SK-N-MC (cell line): ENCODE measurements at regions not wholly inside any gene's neighbourhood (a gene's known extent, or its start where the extent isn't known, plus 50 kb on each side); places are given as distances from the start of the nearest gene placed in this dataset.
"Not testable (repeated sequence)": the region's sequence is repeated elsewhere in the genome, so short reads cannot be mapped to it uniquely, and the experiment has no call there.

Experiments used
- DNase-seq: peaks from one replicate; pipeline ENCODE4 v3.0.0-alpha.2; 2011; ENCODE audit warnings: low read depth, low spot score
- H3K27ac ChIP-seq: fragments of 200-600 bp; sonication (generic); 2 replicates; pipeline ENCODE4 v1.5.1; 2016; ENCODE audit warnings: mixed run types
- H3K36me3 ChIP-seq: fragments of 200-600 bp; sonication (generic); 2 replicates; pipeline ENCODE4 v1.6.1; 2017; ENCODE audit warnings: antibody characterized with exemption, low read length, mixed read lengths; ENCODE audit not compliant: insufficient read depth
- H3K4me3 ChIP-seq: fragments of 200-600 bp; sonication (generic); 2 replicates; pipeline ENCODE4 v1.5.1; 2016
- H3K9ac ChIP-seq: fragments of 200-600 bp; sonication (generic); 2 replicates; pipeline ENCODE4 v1.8.0; 2017; ENCODE audit warnings: mixed run types, mixed read lengths; ENCODE audit not compliant: insufficient read length
- H3K9me3 ChIP-seq: fragments of 200-600 bp; sonication (generic); 2 replicates; pipeline ENCODE4 v1.6.1; 2017; ENCODE audit warnings: low read depth, mild to moderate bottlenecking, antibody characterized with exemption, low read length, moderate library complexity, mixed read lengths
- EZH2 ChIP-seq: fragments of 200-600 bp; sonication (generic); IDR thresholded peaks from one replicate; pipeline ENCODE4 v1.6.1; 2017; ENCODE audit warnings: antibody characterized with exemption
- FOXP2 ChIP-seq: optimal IDR thresholded peaks from 2 replicates; pipeline ENCODE3; 2011; ENCODE audit warnings: mild to moderate bottlenecking, moderate library complexity; ENCODE audit not compliant: insufficient read depth; ENCODE audit errors: extremely low read length, control extremely low read depth
- POLR2AphosphoS5 ChIP-seq: IDR thresholded peaks from 2 replicates; pipeline ENCODE4 v1.6.1; 2012; ENCODE audit warnings: mild to moderate bottlenecking, low read depth, low read length, borderline replicate concordance

DNA sequence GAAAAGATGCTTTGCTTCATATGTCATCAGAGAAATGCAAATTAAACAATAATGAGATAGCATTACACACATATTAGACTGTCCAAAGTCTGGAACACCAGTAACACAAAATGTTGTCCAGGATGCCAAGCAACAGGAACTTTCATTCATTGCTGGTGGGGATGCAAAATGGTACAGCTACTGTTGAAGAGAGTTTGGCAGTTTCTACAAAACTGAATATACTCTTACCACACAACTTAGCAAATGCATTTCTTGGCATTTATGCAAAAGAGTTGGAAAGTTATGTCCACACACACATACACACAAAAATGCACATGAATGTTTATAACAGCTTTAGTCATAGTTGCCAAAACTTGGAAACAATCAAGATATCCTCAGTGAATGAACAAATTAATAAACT is 195.2 kb upstream of the MME start:
- Histone ChIP-seq H3K27ac (no peak overlapping the region), H3K9me3 (no peaks in the 10 kb centered on the region), H3K4me3 (no peak overlapping the region), H3K36me3 (no peaks in the 10 kb centered on the region), H3K9ac (no peak overlapping the region)
- TF ChIP-seq EZH2 (no peak), POLR2AphosphoS5 (no peak), FOXP2 (no peak)
- DNase-seq, result no peak

DNA sequence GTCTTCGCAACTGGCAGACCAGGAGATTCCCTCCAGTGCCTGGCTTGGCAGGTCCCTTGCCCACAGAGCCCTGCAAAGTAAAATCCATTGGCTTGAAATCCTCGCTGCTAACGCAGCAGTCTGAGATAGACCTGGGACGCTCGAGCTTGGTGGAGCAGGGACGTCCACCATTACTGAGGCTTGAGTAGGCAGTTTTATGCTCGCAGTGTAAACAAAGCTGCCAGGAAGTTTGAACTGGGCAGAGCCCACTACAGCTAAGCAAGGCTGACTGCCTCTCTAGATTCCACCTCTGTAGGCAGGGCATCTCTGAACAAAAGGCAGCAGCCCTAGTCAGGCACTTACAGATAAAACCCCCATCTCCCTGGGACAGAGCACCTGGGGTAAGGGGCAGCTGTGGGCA is 205.0 kb upstream of the MME start:
- Histone ChIP-seq H3K4me3 (no peak overlapping the region), H3K9ac (no peak overlapping the region), H3K36me3 (no peaks in the 10 kb centered on the region), H3K27ac (no peak overlapping the region), H3K9me3 (no peaks in the 10 kb centered on the region)
- TF ChIP-seq FOXP2 (no peak), POLR2AphosphoS5 (no peak), EZH2 (no peak)
- no peak for DNase-seq

DNA sequence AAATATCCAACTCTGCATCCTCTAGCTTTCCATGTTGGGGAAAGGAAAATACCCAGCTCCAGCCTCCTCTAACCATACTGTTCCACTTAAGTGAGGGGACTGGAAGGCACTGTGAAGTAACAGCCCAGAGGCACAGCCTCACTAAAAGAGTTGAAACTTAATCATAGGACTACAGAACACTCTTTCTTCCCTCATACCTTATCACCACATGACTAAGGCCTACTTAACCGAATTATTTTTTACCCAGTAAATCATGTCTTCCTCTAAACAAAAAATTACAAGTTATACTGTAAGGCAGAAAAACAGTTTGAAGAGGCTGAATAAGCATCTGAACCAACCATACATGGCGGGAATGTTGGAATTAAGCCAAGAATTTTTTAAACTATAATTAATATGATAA is 207.4 kb upstream of the MME start:
- no peaks in the 10 kb centered on the region for H3K36me3 ChIP-seq
- no peak for TF ChIP-seq FOXP2
- no peak for TF ChIP-seq POLR2AphosphoS5
- no peak for TF ChIP-seq EZH2
- no peak overlapping the region for H3K9ac ChIP-seq
- H3K4me3 ChIP-seq, result no peak overlapping the region
- H3K27ac ChIP-seq, result no peak overlapping the region
- DNase-seq, result no peak
- no peaks in the 10 kb centered on the region for H3K9me3 ChIP-seq

DNA sequence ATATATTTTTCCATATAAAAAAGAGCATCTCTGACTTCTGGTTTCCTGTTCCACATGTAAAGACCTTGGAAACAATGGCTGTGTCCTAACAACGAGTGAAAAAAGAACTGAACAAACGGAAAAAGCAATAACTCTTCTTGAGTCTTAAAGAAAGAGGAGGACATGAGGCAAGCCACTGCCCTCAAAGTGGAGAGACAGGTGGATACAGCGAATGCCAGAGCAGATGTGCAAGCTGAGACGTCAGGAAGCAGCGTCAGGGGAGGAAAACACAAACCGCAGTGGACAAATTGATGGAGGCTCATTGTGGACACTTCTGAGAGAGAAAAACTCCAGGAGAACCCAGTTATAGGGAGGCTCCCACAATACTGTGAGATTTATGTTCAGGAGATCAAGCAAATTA is 208.0 kb upstream of the MME start:
- H3K36me3 ChIP-seq, result no peaks in the 10 kb centered on the region
- no peaks in the 10 kb centered on the region for H3K9me3 ChIP-seq
- no peak overlapping the region for H3K27ac ChIP-seq
- DNase-seq, result no peak
- no peak overlapping the region for H3K4me3 ChIP-seq
- H3K9ac ChIP-seq, result no peak overlapping the region
- TF ChIP-seq EZH2, result no peak
- no peak for TF ChIP-seq POLR2AphosphoS5
- TF ChIP-seq FOXP2, result no peak

DNA sequence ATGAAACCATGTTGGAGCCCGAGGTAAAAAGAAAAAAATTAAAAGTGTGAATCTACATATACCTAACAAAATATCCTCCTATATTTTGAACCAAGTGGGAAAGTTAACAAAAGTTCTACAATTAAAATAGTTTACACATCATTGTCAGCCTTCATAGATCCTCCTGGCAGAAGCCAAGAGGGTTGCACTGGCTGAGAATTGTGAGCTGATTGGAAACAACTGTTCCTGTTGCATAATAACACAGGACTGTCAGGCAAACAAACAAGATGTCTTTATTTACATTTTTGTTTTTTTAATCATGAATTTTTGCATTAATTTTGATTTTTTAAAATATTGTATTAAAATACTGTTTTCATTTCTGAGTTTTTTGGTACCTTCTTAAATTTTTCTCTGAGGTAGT is 215.2 kb upstream of the MME start:
- Histone ChIP-seq H3K27ac (no peak overlapping the region), H3K36me3 (no peaks in the 10 kb centered on the region), H3K4me3 (no peak overlapping the region), H3K9ac (no peak overlapping the region), H3K9me3 (no peaks in the 10 kb centered on the region)
- DNase-seq, result no peak
- TF ChIP-seq EZH2 (no peak), POLR2AphosphoS5 (no peak), FOXP2 (no peak)

DNA sequence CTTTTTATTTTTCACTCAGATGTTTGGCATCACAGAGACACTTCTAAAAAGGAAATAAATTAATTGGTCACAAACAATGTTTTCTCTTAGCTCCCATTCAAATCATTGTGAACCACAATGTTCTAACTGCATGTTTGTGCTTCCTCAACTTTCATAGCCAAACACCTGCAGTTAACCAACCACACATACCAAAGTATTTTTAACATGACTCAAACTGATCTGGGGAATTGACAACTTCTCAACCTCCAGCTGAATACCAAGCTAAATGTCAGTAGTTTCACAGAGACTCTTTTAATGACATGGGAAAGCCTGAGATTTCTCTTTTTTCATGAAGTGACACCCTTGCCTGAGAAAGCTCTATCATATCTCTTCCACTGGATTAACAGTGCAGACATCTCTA is 217.9 kb upstream of the MME start:
- Histone ChIP-seq H3K36me3 (no peaks in the 10 kb centered on the region), H3K9me3 (no peaks in the 10 kb centered on the region), H3K27ac (no peak overlapping the region), H3K9ac (no peak overlapping the region), H3K4me3 (no peak overlapping the region)
- TF ChIP-seq FOXP2 (no peak), POLR2AphosphoS5 (no peak), EZH2 (no peak)
- DNase-seq, result no peak

DNA sequence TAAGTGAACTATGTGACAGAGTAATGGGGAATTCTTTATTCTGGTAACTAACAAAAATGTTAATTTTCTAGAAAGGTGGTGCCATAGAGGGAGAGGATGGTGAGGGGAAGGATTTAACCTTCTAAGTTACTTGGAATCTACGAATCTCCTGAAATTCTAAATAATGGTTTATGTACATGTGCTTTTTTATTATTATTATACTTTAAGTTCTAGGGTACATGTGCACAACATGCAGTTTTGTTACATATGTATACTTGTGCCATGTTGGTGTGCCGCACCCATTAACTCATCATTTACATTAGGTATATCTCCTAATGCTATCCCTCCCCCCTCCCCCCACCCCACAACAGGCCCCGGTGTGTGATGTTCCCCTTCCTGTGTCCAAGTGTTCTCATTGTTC is 227.1 kb upstream of the MME start:
- not testable (repeated sequence) for H3K27ac ChIP-seq, H3K36me3 ChIP-seq, DNase-seq, H3K9ac ChIP-seq, H3K9me3 ChIP-seq, H3K4me3 ChIP-seq

DNA sequence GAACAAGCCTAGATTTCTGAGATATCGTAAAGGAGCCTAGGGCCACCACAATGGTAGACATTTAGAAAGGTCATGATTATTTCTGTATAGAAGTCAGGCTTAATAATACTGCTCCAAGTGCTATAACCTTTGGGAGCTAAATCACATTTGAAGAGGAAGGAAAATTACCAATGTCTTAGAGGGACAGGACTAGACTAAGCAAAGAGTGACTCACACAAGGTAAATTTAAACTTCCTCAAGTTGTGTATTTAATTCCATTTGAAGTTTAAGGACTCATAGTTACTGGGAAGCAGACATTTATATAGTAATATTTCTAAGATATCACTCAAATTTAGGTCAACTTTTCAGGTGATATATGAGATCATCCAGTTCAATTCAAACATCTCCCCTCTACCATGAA is 227.6 kb upstream of the MME start:
- DNase-seq, result no peak

DNA sequence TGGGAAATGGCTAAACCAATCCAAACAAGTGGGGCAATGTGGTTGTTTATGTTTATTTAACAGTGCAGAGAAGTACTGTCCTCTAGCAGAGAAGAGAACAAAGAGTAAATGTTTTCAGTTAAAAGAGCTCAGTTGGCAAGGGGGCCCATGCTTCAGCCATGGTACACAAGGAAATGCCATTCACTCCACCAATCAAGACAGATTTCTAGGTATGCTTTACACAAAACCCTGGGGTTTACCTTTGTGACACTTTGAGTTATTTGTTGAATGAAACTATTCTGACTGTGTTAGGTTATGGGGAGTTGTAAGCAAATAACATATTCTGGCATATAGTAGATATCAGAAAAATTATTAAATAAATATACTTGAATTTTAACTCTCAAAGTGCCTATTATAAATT is 228.5 kb upstream of the MME start:
- Histone ChIP-seq H3K9me3 (no peaks in the 10 kb centered on the region), H3K4me3 (no peak overlapping the region), H3K27ac (no peak overlapping the region), H3K36me3 (no peaks in the 10 kb centered on the region), H3K9ac (no peak overlapping the region)
- no peak for DNase-seq
- no peak for TF ChIP-seq FOXP2

More for the DNA sequence above, 227.6 kb upstream of the MME start:
- TF ChIP-seq EZH2 (no peak), FOXP2 (no peak)
- H3K9me3 ChIP-seq, result no peaks in the 10 kb centered on the region
- no peak overlapping the region for H3K4me3 ChIP-seq
- H3K36me3 ChIP-seq, result no peaks in the 10 kb centered on the region
- no peak overlapping the region for H3K27ac ChIP-seq
- no peak overlapping the region for H3K9ac ChIP-seq
